Activated CD4-positive, CD25-positive, alpha-beta regulatory T cell treated with anti-CD3 and anti-CD28 coated beads, Interleukin-2, amount 50 U/mL, for 16 hours (primary cell): ENCODE measurements at regions not wholly inside any gene's neighbourhood (a gene's known extent, or its start where the extent isn't known, plus 50 kb on each side); places are given as distances from the start of the nearest gene placed in this dataset.

Experiments
- DNase-seq: peaks from one replicate; pipeline ENCODE4 v3.0.0-alpha.2; 2020; ENCODE audit warnings: low read depth, low spot score

DNA sequence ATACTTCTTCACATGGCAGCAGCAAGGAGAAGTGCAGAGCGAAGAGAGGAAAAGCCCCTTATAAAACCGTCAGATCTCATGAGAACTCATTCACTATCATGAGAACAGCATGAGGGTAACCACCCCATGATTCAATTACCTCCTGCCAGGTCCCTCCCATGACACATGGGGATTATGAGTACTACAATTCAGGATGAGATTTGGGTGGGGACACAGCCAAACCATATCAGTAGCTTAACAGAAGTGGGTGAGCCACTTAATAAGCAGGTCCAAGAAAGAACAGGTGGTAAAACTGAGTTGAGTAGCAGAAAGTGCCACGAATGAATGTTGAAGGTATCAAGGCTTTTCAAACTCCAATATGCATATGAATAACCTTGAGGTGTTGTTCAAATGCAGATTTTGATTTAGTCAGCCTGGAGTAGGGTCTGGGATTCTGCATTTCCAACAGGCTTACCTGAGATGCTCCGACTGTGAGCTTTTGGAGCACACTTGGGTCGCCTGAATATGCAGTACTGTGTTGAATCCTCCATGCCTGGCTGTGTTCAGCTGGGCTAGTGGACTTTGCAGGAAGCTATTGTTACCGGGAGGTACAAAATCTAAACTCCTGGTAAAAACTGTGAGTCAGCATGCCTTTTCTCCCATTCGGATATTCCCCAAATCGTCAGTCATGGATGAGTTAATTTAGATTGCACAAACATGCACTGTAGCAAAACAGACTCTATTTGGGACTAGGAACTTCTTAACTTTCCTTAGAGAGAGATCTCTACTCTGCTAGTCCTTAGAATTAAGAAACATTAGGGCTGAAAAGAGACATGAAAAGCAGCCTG is 69.0 kb upstream of the PRKCQ start:
- DNase-seq = no peak

DNA sequence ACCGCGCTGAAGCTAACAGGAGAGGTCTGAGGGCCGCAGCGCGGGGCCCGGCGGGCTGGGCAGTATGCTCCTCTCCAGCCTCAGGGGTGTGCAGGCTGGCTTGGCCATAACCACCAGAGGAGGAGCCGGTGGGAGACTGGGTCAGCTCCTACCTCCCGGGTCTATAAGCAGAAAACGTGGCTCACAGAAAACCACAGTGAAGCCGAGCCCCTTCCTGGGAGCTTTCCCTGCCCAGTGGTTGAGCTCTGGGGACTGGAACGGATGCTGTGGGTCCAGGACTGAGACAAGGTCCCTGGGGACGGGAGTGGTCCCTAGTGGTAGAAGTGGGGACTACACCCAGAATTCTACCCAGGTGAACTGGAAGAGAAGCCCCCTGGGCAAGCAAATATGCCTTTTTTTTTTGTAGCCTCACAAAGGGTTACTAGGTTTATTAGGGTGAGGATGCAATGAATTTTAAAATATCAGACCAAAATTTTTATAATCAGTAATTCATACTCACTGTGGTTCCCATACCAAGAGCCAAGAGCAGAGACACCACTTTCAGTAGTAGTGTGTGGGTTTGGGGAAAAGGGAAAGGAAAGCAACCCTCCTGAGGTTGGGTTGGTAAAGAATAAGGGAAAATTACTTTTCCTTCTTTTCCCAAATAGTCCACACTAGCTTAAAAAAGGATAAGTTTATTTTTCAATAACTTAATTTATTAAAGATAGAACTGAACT is 67.9 kb upstream of the PRKCQ start:
- DNase-seq = peak; percentile 38

DNA sequence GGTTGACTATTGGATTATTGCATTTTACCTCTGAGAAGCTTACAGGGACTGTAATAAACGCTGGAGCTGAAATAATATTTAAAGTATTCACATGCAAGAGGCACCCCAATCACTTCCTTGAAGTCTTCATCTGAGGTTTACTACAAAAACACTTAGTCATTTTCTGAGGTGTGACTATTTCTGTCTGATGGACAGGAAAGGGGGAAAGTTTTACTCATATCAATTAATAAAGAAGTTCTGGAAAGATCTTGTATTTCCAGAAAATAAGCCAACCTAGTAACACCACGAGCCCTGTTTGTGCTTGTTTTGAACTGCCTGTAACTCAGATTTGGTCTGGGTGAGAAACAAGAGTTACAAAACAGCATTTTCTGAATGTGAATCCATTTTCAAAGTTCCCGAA is 63.9 kb upstream of the PRKCQ start:
- DNase-seq = no peak

DNA sequence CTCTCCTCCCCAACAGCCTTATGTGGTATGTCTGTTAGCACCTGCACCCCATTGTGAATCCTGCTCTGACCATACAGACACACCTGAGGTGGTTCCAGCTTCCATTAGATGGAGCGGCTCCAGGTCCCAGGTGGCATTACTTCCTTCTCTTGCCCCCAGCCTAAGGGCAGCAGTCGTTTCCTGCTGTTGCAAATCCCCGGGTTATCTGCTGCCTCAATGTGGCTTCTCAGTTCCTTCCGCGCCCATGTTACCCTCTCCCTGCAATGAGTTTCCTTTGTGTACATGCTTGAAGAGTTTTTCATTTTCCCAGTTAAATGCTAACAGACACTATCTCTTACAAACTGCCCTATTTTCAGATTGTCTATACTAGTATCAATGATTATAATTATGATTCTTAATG is 62.8 kb upstream of the PRKCQ start:
- DNase-seq = no peak

DNA sequence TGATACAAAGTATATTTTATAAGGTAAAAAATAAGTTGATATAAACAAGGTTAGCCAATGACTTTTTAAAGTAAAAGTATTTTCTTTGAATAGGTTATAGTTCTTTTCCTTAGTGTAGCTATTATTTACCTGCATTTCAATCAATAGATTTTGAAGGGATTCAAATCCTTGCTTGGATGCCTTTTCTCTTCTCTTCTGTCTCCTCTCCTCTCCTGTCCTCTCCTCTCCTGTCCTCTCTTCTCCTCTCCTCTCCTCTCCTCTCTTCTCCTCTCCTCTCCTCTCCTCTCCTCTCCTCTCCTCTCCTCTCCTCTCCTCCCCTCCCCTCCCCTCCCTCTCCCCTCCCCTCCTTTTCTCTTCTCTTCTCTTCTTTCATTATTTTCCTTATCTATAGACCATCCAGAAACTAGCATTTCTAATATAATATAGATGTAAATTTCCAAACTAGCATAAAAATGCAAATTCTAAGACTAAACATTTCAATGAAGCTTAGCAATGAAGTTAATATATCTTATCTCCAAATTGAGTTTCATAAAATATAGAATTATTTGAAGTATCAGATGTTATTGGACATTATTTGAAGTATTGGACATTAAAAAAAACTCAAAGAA is 60.5 kb upstream of the PRKCQ start:
- DNase-seq = no peak

DNA sequence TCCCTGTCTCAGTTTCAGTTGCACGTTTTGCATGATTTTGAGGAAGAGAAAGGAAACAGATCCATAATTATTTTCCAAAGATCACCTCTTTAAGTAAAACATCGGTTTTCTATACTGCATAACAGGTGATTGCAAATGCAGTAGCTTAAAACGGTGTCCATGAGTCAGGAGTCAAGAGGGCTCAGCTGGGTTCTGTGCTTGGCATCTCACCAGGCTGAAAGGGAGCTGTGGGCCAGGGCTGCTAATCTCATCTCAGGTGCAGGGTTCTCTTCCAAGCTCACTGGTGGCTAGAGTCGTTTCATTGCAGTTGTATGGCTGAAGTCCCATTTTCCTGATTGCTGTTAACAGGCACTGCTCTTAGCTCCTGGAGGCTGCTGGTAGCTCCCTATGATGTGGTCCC is 57.0 kb upstream of the PRKCQ start:
- DNase-seq = no peak

DNA sequence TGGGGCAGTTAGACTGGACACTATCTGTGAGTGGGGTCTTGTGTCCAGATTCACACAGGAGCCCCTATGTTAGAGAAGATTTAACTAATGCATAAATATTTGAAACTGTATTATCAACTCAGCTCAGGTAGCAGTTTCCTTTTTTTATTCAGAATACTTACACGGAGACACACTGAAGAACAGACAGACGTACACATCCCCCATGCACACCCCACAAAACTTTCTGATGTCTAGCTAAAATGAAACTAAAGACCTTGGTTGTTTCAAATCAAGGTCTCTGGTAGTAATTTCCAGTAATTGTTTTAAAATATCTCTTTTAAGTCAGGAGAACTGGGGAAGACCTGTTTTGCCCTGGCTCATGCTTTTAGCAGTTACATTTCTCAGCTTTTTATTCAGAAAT is 55.7 kb upstream of the PRKCQ start:
- DNase-seq = no peak
